T-cell (primary cell): ENCODE measurements at regions not wholly inside any gene's neighbourhood (a gene's known extent, or its start where the extent isn't known, plus 50 kb on each side); places are given as distances from the start of the nearest gene placed in this dataset.

Source experiments
- ATAC-seq, 4 experiments: fragments of 200-7000 bp in 3 of 4; fragments of 150-1000 bp in 1 of 4; cut with Tn5 transposase; replicated peaks in 1 of 4; 1 replicate in 3 of 4; 2 replicates in 1 of 4; pipeline ENCODE4 v1.10.0; 2021; ENCODE audit warnings: moderate library complexity in 3 of 4, mild to moderate bottlenecking in 2 of 4, moderate number of reproducible peaks in 1 of 4
- CTCF ChIA-PET, 2 donors: fragments of 300-600 bp; sonication (Branson Sonifier 250); formaldehyde crosslinking; loops; one replicate each; lab custom pipeline; 2022; ENCODE audit warnings: antibody characterized with exemption in 2 of 2; lab: Charles Lee
- POLR2A ChIA-PET, 2 donors: fragments of 300-600 bp; sonication (Branson Sonifier 250); formaldehyde crosslinking; loops; one replicate each; lab custom pipeline; 2022; ENCODE audit warnings: antibody characterized with exemption in 2 of 2; lab: Charles Lee
- DNase-seq, 35 experiments: peaks; one replicate each; pipeline versions ENCODE4 v3.0.0 to v3.0.0-alpha.2; 2013 to 2023
- H3K27ac ChIP-seq: one replicate; pipeline ENCODE4 v1.5.1; 2013; ENCODE audit warnings: low read length
- H3K27me3 ChIP-seq, 2 experiments: replicated peaks in 1 of 2; 1 replicate in 1 of 2; 2 replicates in 1 of 2; pipeline versions ENCODE4 v1.6.1 to v1.7.0; 2013; ENCODE audit warnings: low read length in 1 of 2, mixed read lengths in 1 of 2; ENCODE audit not compliant: control insufficient read depth in 2 of 2, insufficient read depth in 2 of 2; ENCODE audit errors: extremely low read depth in 1 of 2
- H3K36me3 ChIP-seq, 2 donors: 1 replicate in 1 of 2; 2 replicates in 1 of 2; pipeline versions ENCODE4 v1.6.1 to v1.7.0; 2013; ENCODE audit warnings: low read length in 1 of 2; ENCODE audit not compliant: control insufficient read depth in 2 of 2, insufficient read depth in 1 of 2; ENCODE audit errors: extremely low read depth in 1 of 2
- H3K4me1 ChIP-seq, 2 experiments: 1 replicate in 1 of 2; 2 replicates in 1 of 2; pipeline versions ENCODE4 v1.6.1 to v1.7.0; 2013; ENCODE audit warnings: low read length in 2 of 2, mixed read lengths in 1 of 2; ENCODE audit not compliant: insufficient read depth in 2 of 2, control insufficient read depth in 1 of 2; ENCODE audit errors: extremely low read depth in 1 of 2
- H3K4me3 ChIP-seq, 2 donors: 1 replicate in 1 of 2; 2 replicates in 1 of 2; pipeline versions ENCODE4 v1.5.1 to v1.7.0; 2013; ENCODE audit warnings: mild to moderate bottlenecking in 2 of 2, low read length in 1 of 2, moderate library complexity in 1 of 2; ENCODE audit not compliant: control insufficient read depth in 1 of 2; ENCODE audit errors: extremely low read depth in 1 of 2
- H3K9me3 ChIP-seq: 2 replicates; pipeline ENCODE4 v1.7.0; 2013
- H3K27ac Mint-ChIP-seq, 2 donors: one replicate each; pipeline ENCODE4 v1.8.0; 2020 to 2021; ENCODE audit warnings: mild to moderate bottlenecking in 2 of 2, mixed read lengths in 2 of 2
- H3K27me3 Mint-ChIP-seq, 2 donors: one replicate each; pipeline ENCODE4 v1.8.0; 2021 to 2022; ENCODE audit warnings: mixed read lengths in 2 of 2
- H3K36me3 Mint-ChIP-seq: one replicate; pipeline ENCODE4 v1.8.0; 2021; ENCODE audit warnings: mixed read lengths
- H3K4me1 Mint-ChIP-seq, 3 donors: one replicate each; pipeline ENCODE4 v1.8.0; 2020 to 2022; ENCODE audit warnings: mixed read lengths in 3 of 3, mild to moderate bottlenecking in 1 of 3
- H3K4me3 Mint-ChIP-seq, 3 donors: one replicate each; pipeline ENCODE4 v1.8.0; 2020 to 2022; ENCODE audit warnings: mild to moderate bottlenecking in 3 of 3, mixed read lengths in 3 of 3, moderate library complexity in 3 of 3
- H3K9me3 Mint-ChIP-seq, 3 donors: one replicate each; pipeline ENCODE4 v1.8.0; 2020 to 2022; ENCODE audit warnings: mixed read lengths in 3 of 3
- WGBS: methylation state at CpG from one replicate; pipeline ENCODE4 v1.1.5; 2013; ENCODE audit warnings: missing lambda C conversion rate; ENCODE audit not compliant: insufficient coverage; 5-methylcytosine and 5-hydroxymethylcytosine counted together

- no peak overlapping the region for H3K27ac ChIP-seq
- no peak overlapping the region for H3K4me3 ChIP-seq
- DNase-seq (no peak), ATAC-seq (no peak)
- Mint-ChIP-seq H3K4me3 (no peak overlapping the region), H3K27me3 (peaks cover 0 to 3% of the 10 kb centered on the region in 2 donors), H3K36me3 (peaks cover 4% of the 10 kb centered on the region), H3K4me1 (peaks cover 0 to 6% (median 4%) of the 10 kb centered on the region in 3 donors), H3K9me3 (peaks cover 4 to 7% (median 6%) of the 10 kb centered on the region in 3 donors), H3K27ac (no peak overlapping the region)
- CTCF ChIA-PET = no interaction called here
- no peaks in the 10 kb centered on the region for H3K9me3 ChIP-seq
- peaks cover 0 to 11% of the 10 kb centered on the region in 2 experiments for H3K27me3 ChIP-seq
- POLR2A ChIA-PET = no interaction called here
- WGBS = 90% methylated on average over 2 of the region's 10 CpGs
- no peaks in the 10 kb centered on the region for H3K36me3 ChIP-seq
- peaks cover 0 to 4% of the 10 kb centered on the region in 2 experiments for H3K4me1 ChIP-seq
Measured at GRCh38 chr21:39118061-39118460, 65.2 kb downstream of the PSMG1 start.

DNA sequence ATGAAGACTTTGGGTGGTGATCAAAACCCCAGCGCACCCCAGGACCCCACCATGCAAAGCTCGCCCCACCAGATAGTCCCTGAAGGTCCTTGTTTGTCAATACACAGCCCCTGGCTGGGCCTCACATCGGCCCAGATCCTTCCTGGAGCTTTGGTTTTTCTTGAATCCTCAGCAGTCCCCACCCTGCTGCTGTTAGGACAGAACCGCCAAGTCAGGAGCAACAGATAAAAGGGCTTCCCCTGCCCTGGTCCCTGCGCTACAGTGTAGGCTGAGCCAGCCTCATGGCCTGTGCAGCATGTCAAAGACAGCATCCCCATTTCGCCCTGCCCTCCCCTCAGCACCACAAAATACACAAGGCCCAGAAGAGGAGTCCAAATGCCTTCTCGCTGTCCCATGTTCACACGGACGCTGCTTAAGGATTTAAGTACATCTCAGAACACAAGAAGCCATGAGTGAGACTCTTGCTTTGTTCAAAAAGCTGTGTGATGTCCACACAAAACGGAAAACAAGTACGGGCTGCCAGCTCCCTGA, 65.7 kb downstream of the PSMG1 start:
- Histone ChIP-seq H3K36me3 (no peaks in the 10 kb centered on the region), H3K4me1 (peaks cover 0 to 4% of the 10 kb centered on the region in 2 experiments), H3K27ac (no peak overlapping the region), H3K9me3 (no peaks in the 10 kb centered on the region), H3K27me3 (peaks cover 0 to 11% of the 10 kb centered on the region in 2 experiments), H3K4me3 (no peak overlapping the region)
- ChIA-PET CTCF (no interaction called here), POLR2A (no interaction called here)
- H3K27ac Mint-ChIP-seq = no peak overlapping the region
- peaks cover 0 to 3% of the 10 kb centered on the region in 2 donors for H3K27me3 Mint-ChIP-seq
- no peak overlapping the region for H3K4me3 Mint-ChIP-seq
- DNase-seq = no peak
- peaks cover 4% of the 10 kb centered on the region for H3K36me3 Mint-ChIP-seq
- H3K9me3 Mint-ChIP-seq = peaks cover 4 to 7% (median 6%) of the 10 kb centered on the region in 3 donors
- 77% methylated on average over 11 of the region's 11 CpGs for WGBS
- no peak for ATAC-seq
- H3K4me1 Mint-ChIP-seq = peaks cover 0 to 6% (median 4%) of the 10 kb centered on the region in 3 donors

GRCh38 chr21:39116761-39117439, 66.4 kb downstream of the PSMG1 start:
- WGBS = 87% methylated on average over 18 of the region's 19 CpGs
- Mint-ChIP-seq H3K36me3 (no peaks in the 10 kb centered on the region), H3K4me3 (no peak overlapping the region), H3K27ac (no peak overlapping the region), H3K9me3 (peaks cover 0 to 1% (median 1%) of the 10 kb centered on the region in 3 donors), H3K4me1 (peaks cover 0 to 1% (median under 1%) of the 10 kb centered on the region in 3 donors), H3K27me3 (peaks cover 0 to 1% of the 10 kb centered on the region in 2 donors)
- no peaks in the 10 kb centered on the region for H3K9me3 ChIP-seq
- ChIA-PET POLR2A (no interaction called here), CTCF (no interaction called here)
- no peak overlapping the region for H3K4me3 ChIP-seq
- no peak overlapping the region for H3K27ac ChIP-seq
- DNase-seq (no peak), ATAC-seq (no peak)
- no peaks in the 10 kb centered on the region for H3K36me3 ChIP-seq
- H3K4me1 ChIP-seq = peaks cover 0 to 2% of the 10 kb centered on the region in 2 experiments
- H3K27me3 ChIP-seq = peaks cover 0 to 11% of the 10 kb centered on the region in 2 experiments

- ChIA-PET POLR2A (no interaction called here), CTCF (no interaction called here)
- Histone ChIP-seq H3K27ac (no peak overlapping the region), H3K27me3 (peaks cover 0 to 8% of the 10 kb centered on the region in 2 experiments), H3K4me3 (no peak overlapping the region), H3K9me3 (no peaks in the 10 kb centered on the region), H3K36me3 (no peaks in the 10 kb centered on the region), H3K4me1 (no peaks in the 10 kb centered on the region)
- DNase-seq = no peak
- Mint-ChIP-seq H3K9me3 (no peaks in the 10 kb centered on the region), H3K27ac (no peak overlapping the region), H3K36me3 (no peaks in the 10 kb centered on the region), H3K27me3 (peaks cover 0 to 2% of the 10 kb centered on the region in 2 donors), H3K4me3 (no peak overlapping the region), H3K4me1 (no peaks in the 10 kb centered on the region)
- ATAC-seq = no peak
- 84% methylated on average over 7 of the region's 10 CpGs for WGBS
Measured at GRCh38 chr21:39115576-39116235, 67.5 kb downstream of the PSMG1 start.

DNA sequence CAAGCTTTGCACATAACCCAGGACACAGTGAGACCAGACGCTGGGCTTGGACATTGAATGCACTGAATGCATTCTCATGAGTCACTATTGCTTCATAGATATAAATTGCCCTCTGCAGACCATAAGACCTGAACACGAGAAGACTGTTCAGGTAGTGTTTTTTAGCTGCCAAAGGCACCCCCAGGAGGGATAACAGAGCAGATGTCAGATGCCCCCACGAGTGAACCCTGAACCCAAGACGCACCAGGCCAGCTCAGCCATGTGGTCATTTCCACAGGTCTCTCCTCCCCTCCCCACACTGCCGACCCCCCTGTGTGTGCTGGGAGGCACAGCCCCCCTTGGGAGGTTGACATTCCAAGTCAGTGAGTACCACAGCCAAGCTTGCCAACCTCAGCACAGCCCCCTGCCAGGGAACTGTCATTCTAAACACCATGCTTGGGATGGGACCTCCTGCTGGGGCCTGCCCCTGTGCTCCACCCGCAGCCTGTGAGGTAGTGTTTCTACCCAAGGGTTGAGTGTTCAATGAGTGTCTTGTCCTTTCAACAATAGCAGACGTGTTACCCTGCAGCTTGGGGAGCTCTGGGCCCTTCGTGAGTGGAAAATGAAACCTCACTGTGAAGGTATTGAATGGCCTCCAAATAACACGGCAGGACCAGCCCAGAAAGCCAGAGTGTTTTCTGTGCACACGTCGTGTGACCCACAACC, 68.2 kb downstream of the PSMG1 start:
- H3K4me1 ChIP-seq = no peaks in the 10 kb centered on the region
- no peaks in the 10 kb centered on the region for H3K36me3 Mint-ChIP-seq
- DNase-seq = no peak
- peaks cover 0 to 8% of the 10 kb centered on the region in 2 experiments for H3K27me3 ChIP-seq
- 71% methylated on average over 8 of the region's 11 CpGs for WGBS
- no peak overlapping the region for H3K27ac ChIP-seq
- H3K27ac Mint-ChIP-seq = no peak overlapping the region
- ATAC-seq = no peak
- H3K27me3 Mint-ChIP-seq = peaks cover 0 to 2% of the 10 kb centered on the region in 2 donors
- POLR2A ChIA-PET = no interaction called here
- no peaks in the 10 kb centered on the region for H3K4me1 Mint-ChIP-seq
- H3K36me3 ChIP-seq = no peaks in the 10 kb centered on the region
- CTCF ChIA-PET = no interaction called here
- no peaks in the 10 kb centered on the region for H3K9me3 Mint-ChIP-seq
- H3K4me3 ChIP-seq = no peak overlapping the region
- H3K9me3 ChIP-seq = no peaks in the 10 kb centered on the region
- no peak overlapping the region for H3K4me3 Mint-ChIP-seq

DNA sequence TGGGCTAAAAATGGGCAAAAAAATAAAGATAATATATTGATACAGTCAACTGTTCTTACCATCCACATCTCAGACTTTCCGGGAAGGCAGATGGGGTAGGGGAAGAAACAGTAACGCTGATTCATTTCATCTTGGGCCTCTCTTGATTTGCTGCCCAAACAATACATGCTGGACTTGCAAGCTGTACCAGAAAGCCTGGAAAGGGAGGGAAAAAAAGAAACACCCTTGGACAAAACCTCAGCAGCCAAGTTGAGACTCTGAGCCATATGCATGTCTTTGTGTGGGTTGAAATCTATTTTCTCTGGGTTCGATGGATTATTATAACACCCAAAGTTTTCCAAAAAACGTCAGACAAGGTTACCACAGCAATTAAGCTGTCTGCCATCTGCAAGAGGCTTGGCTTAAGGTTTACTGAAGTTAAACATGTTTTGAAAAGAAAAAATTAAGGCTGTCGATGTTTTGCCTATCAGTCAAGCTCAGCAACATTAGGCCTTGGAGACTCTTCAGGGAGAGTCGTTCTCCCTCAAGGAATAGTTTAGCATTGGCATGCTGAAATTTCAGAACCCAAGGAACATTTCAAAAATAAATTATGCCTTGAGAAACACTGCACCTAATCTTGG, 71.2 kb downstream of the PSMG1 start:
- no peak overlapping the region for H3K27ac Mint-ChIP-seq
- Histone ChIP-seq H3K9me3 (no peaks in the 10 kb centered on the region), H3K4me1 (no peaks in the 10 kb centered on the region), H3K27me3 (peaks cover 0 to 7% of the 10 kb centered on the region in 2 experiments), H3K27ac (no peak overlapping the region), H3K4me3 (no peak overlapping the region), H3K36me3 (no peaks in the 10 kb centered on the region)
- ChIA-PET POLR2A (no interaction called here), CTCF (no interaction called here)
- no peaks in the 10 kb centered on the region for H3K4me1 Mint-ChIP-seq
- no peak for DNase-seq
- H3K27me3 Mint-ChIP-seq = peaks cover 5 to 6% of the 10 kb centered on the region in 2 donors
- H3K36me3 Mint-ChIP-seq = no peaks in the 10 kb centered on the region
- 100% methylated on average over 1 of the region's 6 CpGs for WGBS
- ATAC-seq = no peak
- no peak overlapping the region for H3K4me3 Mint-ChIP-seq
- no peaks in the 10 kb centered on the region for H3K9me3 Mint-ChIP-seq
